GM18858 (cell line): ENCODE measurements at regions not wholly inside any gene's neighbourhood (a gene's known extent, or its start where the extent isn't known, plus 50 kb on each side); places are given as distances from the start of the nearest gene placed in this dataset.

Experiments
- ATAC-seq: cut with Tn5 transposase; IDR thresholded peaks from one replicate; pipeline ENCODE4 v1.9.1; 2021; ENCODE audit not compliant: unreplicated experiment

DNA sequence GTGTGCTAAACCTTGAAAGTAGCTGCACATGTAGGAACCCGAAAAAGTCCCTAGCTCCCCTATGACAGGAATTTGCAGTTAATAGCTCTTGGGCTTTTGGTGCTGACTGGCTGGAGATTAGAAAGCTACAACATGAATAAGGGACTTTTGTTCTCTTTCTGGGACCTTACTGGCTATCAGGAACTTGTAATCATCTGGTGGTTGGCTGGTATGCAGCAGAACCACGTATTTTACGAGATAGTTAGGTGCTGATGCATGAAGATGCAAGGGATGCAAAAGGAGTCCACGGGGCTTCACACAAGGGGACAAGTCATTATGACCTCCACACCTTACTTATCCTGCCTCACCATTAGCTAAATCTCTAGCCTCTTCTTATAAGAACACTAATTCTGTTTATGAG is 190.2 kb upstream of the NRXN1 start:
- ATAC-seq = no peak

DNA sequence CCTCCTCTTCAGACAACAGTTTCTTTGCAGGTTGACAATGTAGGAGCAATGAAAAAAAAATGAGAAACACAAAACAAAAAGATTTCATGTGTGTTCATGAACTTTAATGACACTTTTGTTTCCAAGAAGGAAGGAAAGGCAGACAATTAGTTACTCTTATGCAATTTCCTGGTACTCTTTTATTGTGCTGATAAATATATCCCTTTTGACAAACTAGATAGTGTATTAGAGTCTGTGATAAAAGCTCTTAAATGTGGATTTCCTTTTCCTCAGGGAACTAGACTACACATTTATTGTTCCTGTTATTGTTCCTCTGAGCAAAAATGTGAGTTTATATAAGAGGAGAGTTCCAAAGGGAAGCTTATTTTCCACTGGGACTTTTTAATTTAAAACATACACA is 188.7 kb upstream of the NRXN1 start:
- no peak for ATAC-seq

DNA sequence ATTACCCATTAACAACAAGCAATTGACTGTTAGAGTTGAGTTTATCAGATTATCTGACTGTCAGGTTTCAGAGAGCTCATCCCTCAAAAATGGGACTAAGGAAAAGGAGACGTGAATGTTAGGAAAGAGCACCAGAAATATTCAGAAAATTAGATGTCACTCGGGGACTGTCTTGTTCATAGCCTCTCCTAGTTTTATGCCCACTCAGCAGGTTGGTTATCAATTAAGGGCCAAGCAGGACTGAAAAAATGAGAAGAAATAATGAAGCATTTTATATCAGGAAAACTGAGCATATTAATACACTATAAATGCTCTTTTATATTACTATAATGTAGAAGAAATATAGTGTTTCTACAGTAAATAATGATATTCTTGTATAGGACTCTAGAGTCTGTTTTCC is 188.1 kb upstream of the NRXN1 start:
- no peak for ATAC-seq

DNA sequence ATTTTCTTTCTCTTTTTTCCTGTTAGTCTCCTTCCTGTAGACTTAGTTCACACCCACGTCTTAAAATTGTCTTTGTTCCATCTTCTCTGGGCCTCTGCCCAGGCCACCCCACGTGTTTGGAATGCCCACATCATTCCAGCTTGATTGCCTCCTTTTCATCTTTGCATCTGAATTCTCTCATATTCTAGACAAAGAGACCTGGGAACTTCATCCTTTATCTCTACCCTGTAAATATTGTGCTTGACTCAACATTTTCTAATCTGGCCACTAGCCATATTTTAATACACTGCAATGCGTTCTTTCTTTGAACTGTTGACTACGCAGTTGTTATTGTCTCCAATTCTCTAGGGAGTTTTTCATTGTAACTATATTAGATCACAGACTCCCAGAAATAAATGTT is 187.5 kb upstream of the NRXN1 start:
- no peak for ATAC-seq

DNA sequence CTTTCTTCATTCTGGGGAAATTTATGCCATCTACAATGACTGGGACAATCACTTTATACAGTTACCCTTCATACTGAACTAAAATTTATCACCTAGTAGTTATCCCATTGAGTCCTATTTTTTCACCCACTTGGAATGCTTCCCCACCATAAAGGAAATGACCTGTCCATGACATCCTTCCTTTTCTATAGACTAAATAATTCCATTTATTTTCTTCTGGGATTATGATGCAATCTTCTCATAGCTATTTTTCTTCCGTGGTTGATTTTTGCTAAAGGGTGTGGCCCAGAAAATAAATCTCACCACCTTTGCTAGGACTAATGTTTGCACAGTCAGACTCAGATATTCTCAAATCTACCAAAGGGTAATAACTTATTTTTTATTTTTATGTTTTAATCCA is 186.1 kb upstream of the NRXN1 start:
- ATAC-seq = no peak

DNA sequence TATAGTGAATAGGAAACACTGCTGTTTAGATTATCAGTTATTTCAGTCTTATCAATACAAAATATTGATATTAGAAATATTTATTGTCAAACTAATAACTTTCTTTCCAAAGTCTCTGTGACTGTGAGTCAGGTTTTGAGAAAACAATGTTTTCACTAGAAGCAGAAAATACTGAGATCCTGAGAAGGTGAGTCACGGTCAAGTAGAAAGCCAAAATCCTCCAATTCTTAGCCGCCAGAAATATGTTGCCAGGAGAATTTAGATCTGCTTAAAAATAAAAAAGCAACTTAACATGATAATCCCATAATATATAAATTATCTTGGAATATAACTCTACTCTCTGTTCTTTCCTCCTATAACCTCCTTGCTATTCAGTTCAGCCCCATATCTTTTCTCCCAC is 181.9 kb upstream of the NRXN1 start:
- no peak for ATAC-seq

DNA sequence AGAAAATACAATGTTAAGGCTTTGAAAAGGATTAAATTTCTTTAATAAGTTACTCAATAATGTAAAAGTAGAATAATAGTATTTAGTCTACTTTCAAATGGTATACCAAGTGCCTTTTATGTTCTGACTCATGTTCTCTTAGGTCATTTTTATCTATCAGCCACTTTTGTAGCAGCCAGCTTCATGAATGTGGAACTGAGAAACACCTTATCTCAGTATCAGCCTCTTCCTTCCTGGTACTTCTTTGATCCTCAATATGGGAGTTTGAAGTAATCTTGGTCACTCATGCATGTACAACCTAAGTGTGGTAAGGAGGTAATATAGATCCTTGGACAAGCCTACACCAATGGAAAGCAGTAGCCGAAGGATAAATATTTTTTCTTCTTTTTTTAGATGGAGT is 180.4 kb upstream of the NRXN1 start:
- peak; percentile 71 for ATAC-seq

DNA sequence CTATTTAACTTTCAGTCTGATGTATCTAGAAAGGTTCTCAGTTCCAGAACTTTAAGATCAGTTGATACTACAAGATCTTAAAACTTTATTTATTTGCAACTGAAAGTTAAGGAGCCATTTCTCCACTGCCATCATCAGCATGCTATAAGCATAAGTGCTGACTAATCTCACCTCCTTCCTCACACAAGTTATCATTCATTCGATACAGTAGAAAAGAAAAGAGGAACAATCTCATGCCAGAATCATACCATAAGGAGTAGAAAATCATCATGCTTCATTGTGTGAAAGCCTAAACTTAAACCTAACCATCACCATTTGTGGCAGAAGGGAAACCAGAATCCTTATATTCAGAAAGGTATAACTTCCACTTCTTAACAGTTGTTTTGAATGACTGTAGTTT is 176.6 kb upstream of the NRXN1 start:
- ATAC-seq = no peak

DNA sequence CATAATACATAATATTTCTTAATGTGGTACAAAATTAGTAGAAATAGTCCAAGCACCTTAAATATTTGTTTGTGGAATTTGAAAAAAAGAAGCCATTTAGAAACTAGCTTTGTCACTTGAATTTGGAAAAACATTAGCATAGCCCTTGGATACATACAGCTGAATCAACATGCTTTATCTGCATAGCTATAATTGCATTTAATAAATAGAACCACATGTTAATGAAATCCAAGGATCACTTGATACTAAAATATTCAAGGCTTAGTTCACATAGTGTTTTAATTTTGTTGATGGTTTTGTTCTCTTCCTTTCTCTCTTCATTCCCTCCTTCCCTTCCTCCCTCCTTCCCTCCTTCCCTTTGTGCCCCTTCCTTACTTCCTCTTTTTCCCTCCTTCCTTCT is 169.4 kb upstream of the NRXN1 start:
- no peak for ATAC-seq

DNA sequence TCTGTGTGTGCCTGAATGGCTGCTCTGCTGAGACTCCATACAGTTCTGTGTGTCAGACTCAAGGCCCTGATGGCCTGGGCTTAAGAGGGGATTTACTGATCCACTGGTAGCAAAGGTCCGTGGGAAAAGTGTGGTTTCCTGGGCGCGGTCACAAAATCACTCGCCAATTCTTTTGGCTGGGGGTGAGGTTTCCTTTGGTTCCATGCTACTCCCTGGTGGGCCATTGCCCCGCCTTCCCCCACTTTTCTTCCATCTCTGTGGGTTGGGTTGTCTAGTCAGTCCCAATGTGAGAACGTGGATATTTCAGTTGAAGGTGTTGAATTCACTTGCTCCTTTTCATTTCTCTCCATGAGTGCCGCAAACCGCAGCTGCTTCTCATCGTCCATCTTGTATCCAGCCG is 162.7 kb upstream of the NRXN1 start:
- no peak for ATAC-seq

DNA sequence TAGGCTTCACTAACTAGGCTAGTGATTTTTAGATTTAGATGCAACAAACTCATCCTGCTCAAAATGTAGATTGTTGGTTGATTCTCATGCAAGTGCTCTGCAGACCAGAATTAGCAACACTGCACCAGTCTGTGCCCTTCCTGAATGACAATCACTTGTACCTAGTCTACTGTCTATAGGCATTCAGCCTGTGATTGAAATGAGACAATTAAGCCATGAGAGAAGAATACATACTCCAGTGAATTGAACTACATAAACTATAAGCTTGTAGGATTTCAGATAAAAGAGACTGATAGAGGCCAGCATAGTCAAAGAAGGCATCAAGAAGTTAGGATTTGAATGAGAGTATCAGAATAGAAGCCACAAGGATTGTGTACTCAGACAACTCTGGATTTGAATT is 138.3 kb upstream of the NRXN1 start:
- no peak for ATAC-seq

DNA sequence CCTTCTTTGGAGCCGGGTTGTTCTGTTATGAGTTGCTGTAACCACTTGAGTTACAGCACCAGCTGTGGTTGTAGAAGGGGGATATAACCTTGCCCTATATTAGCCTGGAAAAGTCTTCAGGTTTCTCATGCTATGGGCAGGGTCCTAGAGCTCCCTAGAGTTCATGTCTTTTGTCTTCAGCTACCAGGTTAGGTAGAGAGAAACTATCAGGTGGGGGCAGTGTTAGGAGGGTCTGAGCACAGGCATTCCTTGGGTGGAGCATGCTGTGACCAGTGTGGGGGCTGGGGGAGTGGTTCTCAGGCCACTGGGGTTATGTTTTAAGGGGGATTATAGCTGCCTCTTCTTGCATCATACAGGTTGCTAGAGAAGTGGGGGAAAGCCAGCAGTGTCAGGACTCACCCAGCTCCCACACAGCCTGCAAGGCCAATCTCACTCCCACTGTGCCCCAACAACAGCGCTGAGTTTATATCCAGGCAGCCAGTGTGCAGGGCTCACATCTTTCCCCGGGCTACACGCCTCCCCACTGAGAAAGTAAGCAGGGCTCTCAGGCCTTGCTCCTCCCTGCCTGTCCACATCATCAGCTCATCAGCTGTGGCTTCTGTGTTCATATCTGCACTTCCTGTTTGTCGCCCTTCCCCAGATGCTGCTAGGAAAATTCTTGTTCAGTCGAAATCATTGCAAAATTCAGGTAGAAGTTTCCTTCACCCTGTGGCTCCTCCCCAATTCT is 133.8 kb upstream of the NRXN1 start:
- no peak for ATAC-seq

DNA sequence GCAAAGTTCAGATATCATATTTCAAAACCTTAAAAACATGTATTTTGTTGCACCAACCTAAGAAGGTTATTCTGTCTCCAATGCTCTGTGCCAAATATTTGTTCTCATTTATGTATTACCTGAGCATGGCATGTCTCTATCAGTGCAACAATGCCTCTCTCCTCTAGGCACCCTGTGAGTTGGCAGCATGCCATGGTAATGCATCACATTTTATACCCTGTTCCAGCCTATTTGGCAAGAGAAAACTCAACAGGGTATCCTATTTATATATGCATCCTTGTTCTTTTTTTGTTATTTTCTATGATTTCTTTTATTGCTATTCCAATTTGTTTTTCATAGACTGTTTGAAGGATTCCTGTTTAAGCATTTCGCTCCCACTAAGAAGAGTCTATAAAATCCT is 126.3 kb upstream of the NRXN1 start:
- ATAC-seq = no peak

DNA sequence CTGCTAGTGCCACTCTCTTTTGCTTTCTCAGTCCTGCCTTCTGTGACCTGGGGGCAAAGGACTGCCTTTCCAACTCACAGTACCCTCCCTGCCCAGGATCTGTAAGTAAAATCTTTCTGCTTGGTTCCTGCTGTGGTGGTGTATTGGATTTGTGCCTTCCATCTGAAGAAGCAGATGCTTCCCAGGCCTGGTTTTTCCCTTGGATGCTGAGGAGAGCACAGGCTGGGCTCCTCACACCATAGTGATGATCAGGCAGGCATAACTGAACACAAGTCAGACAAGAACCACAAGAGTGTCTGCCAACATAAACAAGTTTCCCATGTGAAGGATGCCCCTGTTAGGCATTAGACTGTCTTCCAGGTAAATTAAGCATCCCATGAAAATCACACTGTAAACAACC is 121.3 kb upstream of the NRXN1 start:
- ATAC-seq = no peak

DNA sequence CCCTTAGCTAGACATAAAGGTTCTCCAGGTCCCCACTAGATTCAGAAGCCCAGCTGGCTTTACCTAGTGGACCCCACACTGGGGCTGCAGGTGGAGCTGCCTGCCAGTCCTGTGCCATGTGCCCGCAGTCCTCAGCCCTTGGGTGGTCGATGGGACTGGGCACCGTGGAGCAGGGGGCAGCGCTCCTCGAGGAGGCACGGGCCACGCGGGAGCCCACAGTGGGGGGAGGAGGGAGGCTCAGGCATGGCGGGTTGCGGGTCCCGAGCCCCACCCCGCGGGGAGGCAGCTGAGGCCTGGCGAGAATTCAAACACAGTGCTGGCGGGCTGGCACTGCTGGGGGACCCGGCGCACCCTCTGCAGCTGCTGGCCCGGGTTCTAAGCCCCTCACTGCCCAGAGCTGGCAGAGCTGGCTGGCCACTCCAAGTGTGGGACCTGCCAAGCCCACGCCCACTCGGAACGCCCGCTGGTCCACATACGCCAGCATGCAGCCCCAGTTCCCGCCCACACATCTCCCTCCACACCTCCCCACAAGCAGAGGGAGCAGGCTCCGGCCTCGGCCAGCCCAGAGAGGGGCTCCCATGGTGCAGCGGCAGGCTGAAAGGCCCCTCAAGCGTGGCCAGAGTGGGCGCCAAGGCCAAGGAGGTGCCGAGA is 119.7 kb upstream of the NRXN1 start:
- ATAC-seq = no peak

DNA sequence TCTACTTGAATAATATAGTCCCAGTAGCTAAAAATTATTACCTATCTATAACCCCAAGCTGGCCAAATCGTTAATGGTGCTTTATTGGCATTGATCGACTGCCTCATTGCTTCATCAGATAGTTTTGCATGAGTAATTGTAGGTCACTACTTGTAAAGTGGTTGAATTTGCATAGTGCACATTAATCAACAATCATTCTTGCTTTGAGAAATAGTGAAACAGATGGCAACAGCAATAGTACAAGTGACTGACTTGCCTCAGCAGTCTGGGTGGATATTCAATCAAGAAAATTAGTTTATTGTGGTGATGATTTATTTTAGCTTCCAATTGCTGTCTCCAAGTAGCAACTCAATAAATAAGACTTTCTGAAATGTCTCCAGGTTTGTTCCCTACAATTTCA is 117.8 kb upstream of the NRXN1 start:
- ATAC-seq = no peak

DNA sequence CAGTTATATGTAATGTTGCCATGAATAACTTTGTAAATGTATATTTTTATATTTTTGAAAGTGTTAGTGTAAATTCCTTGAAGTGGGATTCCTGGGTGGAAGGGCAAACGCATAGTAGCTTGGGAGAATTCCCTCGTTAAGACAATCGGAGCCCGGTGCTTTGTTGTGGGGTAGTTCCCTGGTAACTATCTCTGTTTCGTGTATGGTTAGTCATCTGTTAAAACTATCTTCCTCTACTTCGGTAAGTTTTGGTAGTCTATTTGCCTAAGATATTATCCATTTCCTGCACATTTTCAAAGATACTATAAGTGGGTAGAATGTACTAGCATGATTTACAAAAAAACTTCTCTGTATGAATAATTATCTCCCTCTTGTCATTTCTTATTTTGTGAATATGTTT is 113.8 kb upstream of the NRXN1 start:
- ATAC-seq = no peak

DNA sequence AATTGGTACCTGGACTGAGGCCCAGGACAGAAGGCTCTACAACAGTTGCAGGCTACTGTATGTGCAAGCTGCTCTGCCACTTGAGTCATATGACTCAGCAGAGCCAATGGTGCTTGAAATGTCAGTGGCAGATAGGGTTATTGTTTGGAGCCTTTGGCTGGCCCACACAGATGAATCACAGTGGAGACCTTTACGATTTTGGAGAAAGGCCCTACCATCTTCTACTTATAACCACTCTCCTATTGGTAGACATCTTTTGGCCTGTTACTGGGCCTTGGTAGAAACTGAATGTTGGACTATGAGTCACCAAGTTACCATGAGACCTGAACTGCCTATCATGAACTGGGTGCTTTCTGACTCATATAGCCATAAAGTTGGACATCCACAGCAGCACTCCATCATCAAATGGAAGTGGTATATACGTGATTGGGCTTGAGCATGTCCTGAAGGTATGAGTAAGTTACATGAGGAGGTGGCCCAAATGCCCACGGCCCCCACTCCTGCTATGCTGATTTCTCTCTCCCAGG is 88.9 kb upstream of the NRXN1 start:
- ATAC-seq = no peak

DNA sequence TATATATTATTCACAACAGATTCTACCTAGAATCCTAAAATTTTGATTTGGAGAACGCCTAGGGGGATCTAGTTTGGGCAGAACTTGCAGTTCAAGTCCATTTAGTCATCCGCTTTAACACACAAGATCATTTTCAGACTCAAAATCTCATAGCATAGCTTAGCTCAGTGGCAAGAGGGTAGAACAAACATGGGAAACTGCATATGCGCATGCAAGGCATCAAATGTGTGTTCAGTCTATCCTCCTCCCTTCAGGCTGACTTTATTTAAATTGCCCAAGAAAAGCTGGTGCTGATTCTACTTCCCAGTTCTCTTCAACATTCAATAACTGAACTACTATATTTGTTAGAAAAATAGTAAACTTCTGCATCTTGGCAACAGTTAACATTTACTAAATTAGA is 79.6 kb upstream of the NRXN1 start:
- no peak for ATAC-seq

DNA sequence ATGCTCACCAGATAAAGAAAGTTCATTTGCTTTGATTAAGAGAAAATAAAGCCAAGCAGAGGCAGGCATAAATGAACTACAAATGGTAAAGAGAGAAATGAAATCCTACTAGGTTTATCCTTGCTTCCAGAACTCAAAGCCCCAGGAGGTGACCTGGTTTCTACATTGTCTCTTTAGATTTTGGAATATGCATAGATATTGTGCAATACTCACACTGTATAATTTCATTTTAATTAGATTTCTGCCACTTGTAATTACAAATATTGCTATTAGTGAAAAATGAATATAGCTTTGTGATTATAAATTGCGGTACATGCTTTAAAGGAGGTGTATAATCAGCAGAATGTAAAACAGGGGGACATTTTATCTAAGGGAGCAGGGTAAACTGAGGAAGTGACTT is 76.9 kb upstream of the NRXN1 start:
- ATAC-seq = no peak

DNA sequence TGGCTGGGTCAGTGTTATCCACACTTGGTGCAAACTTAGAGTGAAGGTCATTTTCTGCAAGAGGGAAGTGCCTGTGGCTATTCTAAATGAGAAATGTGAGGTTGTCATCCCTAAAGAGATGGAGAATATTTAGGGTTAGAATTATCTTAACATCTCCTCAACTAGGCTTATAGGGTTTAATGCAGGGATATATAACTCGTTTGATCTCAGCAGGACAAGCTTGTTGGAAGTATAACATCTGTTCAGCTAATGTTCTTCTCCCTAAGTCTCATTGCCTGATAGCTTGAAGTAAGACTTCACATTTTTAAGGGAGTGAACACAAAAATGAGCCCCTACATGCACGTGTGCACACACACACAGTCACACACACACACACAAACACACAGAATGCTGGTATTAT is 75.9 kb upstream of the NRXN1 start:
- no peak for ATAC-seq

DNA sequence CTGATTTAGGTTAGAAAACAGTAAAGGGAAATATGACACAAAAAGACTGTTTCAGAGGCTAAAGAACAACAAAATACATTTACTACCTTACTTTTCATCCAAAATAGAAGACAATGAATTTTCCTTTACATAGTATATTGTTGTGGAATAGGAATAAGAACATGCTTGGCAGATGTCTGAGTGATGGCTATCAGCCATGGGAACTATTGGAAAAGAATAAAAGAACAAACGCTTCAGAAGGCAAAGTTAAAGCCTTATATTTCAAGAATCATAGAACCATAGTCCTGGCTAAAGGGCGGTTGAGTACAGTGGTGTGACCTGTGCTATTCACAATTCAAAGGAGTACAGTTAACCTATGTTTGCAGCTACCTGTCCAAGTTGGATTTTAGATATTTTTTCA is 73.9 kb upstream of the NRXN1 start:
- ATAC-seq = no peak

DNA sequence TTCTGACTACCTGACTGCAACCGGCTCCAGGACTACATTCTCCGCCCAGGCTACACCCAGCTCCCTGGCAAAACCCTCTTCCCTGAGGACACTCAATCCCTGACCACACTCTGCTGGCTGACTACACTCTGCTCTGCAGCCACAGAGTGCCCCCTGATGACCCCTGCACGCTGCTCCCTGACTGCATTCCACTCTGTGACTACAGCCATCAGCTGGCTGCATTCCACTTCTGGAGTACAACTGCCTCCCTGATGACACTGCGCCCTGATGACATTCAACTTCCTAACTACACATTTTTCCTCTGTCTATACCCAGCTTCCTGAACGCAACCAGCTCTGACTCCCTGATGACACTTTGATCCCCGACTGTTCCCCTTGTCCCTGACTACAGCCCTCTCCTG is 71.3 kb upstream of the NRXN1 start:
- no peak for ATAC-seq
